ENCODE measurements at regions not wholly inside any gene's neighbourhood (a gene's known extent, or its start where the extent isn't known, plus 50 kb on each side); places are given as distances from the start of the nearest gene placed in this dataset.

GRCh38 chr10:128626397-128627000 is 500.3 kb upstream of the MKI67 start:
- DNase-seq, result no peak

DNA sequence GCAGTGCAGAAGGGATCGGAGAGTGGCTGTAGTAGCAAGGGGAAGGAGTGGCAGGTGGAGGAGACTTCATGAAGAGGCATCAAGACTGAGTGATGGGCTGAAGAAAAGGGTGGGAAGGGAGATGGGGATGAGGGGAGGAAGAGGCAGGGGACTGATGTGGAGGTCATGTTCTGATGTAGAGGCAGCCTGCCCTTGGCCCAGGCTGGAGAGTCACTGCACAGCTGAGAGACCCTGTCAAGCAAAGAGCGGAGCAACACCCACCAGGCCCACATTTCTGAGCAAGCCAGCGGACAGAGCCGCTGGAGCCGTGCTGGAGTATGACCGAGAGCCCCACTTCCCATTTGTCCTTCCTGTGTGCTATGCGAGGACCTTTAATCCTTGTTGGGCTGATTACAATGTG is 501.6 kb upstream of the MKI67 start:
- no peak for DNase-seq

- no peak for DNase-seq
These were observed 502.0 kb upstream of the MKI67 start for GRCh38 chr10:128628252-128628651.

DNA sequence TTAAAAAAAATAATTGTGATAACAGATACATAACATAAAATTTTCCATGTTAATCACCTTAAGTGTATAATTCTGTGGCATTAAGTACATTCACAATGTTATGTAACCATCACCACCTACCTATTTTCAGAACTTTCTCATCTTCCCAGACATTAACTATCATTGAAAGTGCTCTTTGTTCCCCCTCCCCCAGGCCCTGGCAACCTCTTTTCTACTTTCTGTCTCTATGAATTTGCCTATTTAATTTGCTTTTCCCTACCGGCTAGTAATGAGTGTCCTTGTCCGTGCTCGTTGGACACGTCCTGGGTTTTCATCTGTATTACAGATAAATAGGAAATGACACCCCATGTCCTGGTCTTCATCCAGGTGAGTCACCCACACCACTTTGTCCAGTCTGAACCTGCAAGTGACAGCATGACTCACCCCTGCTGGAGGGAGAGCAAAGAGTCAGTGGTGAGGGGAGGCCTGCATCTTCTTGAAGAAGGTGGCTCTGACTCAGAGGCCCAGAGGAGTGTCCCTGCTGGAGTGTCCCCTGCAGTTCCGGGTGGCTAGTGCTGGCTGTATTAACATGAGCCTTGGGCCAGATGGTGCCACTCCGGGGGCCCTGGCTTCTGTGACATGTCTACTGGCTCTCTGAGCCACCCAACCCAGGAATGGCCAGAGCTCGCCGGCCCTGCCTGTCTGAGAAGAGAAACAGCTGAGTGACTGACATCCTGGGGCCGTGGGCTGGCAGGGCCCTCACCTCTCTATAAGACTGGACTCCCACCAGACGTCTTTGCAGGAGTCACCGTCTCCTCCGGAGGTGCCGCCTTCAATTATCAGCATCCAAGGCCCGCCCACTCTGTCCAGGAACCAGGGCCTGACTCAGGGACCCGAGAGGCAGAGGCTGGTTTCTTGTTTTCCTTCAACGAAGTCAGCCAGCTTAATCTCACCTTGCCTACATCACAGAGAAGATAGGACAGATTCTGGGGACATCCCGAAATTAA is 503.2 kb upstream of the MKI67 start:
- DNase-seq, result no peak

DNA sequence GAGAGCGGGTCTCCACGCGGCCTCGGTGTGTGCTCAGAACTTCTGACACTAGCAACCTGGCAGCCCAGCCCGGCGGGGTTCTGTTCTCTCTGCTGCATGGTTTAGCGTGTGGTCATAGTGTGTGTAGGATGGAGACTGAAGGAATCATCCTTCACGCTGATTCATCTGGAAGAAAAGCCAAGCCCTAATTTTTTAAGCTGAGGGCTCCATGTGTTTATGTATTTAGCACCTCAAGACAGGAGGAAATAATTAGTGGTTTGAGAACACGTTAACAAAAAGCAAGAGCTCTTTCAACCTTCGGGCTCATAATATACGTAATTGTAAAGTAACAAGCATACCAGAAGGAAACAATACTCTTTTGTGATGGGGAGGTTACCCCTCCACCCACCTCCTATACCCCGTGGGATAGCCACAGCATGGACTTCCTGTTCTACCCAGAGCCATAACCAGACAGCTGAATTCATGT is 504.6 kb upstream of the MKI67 start:
- DNase-seq, result no peak

DNA sequence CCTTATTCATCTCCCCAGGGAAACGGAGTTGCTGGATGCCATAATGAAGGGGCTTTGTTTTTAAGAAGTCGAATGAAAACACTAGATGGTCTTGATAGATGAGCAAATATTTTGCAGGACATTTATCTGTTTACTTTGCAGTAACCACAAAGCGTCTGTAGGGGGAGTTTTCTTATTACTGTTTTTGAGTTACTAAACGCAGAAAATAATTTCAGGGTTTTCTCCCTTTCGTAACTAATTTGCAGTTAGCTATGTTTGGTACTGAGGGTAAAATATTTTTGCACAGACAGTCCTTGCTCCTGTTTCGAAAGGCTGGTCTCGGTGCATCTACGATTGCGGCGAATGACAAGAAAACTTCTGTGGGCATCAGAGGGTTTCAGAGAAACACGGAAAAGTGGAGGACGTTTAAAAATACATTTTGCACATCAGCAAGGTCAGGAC is 505.6 kb upstream of the MKI67 start:
- no peak for DNase-seq

- no peak for DNase-seq
These were observed 506.5 kb upstream of the MKI67 start for GRCh38 chr10:128632694-128633093.

DNA sequence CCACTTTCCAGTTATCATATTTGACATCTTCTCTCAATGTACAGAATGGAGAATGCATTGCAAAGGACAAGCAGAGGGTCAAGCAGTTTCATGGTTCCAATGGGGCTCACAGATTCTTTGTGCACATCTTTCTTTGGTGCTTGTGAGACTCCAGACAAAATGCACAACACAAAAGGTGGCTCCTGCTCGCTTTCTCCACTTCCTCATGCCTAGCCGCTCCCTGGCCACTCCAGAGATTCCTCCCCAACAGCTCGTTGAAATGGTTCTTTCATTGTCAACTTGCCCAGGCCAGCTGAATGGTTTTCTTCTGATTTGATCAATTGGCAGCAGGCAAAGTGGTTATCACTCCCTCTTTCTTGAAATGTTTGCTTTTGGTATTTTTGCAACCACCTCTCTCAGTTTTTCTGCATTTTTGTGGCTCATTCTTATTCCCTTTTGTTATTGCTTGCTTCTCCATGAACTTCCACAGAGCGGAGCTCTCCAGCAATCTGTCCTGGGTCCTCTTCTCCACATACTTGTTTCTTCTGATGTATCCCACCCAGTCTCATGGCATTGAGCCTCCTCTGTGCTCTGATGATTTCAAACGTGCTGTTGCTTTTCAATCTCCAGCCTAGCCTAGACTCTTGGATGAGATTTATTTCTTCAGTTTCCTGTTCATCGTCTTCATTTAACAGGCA is 507.8 kb upstream of the MKI67 start:
- DNase-seq, result no peak

DNA sequence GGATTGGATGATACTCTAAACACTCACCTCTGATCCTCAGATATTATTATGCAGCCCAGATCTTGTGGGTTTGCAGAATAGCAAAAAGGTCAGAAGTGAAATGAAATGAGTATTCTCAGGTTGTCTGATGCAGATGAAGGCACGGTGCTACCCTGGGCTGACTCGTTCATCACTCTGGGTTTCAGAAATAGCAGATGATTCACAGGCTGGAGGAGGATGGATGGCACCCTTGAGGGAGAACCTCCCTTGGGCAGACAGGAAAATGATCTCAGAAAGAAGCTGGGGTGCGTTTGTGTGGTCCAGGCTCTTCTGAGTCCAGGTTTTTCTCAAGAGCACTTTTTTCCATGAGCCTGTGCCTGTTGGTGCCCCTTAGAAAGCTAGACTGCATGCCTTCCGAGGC is 515.8 kb upstream of the MKI67 start:
- no peak for DNase-seq

- DNase-seq, result no peak
These were observed 516.3 kb upstream of the MKI67 start for GRCh38 chr10:128642502-128642901.

DNA sequence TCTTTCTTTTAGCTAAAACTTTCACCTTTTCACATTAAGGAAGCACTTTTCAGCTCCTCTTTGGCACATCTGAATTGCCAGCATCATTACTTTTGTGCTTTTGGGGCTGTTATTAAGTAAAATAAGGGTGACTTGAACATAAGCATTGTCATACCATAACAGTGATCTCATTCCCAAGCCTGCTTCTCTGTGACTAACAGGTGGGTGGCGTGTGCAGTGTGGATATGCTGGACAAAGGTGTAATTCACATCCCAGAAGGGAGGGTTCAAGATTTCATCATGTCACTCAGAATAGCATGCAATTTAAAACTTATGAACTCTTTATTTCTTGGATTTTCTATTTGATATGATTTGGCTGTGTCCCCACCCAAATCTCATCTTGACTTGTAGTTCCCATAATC is 517.4 kb upstream of the MKI67 start:
- DNase-seq, result no peak

GRCh38 chr10:128645486-128645885 is 519.3 kb upstream of the MKI67 start:
- DNase-seq, result no peak

- no peak for DNase-seq
These were observed 520.7 kb upstream of the MKI67 start for GRCh38 chr10:128646956-128647355.

DNA sequence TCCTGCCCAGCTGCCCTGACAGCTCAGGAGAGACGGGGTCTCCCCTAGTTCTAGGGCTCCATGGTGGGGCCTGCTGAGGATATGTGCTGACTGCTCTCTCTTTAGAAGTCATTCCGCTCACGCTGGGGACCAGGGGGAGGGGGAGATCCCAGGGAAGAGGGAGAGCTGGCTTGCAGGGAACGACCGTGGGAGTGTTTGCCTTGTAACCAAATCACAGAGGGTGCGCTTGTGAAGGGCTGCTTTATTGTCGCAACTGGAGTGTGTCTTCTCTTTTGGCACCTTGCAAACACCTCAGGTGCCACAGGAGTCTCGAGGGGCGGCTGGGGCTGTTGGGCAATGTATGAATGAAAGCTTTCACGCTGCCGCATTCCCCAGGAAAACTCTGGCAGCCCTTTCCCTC is 531.3 kb upstream of the MKI67 start:
- no peak for DNase-seq

DNA sequence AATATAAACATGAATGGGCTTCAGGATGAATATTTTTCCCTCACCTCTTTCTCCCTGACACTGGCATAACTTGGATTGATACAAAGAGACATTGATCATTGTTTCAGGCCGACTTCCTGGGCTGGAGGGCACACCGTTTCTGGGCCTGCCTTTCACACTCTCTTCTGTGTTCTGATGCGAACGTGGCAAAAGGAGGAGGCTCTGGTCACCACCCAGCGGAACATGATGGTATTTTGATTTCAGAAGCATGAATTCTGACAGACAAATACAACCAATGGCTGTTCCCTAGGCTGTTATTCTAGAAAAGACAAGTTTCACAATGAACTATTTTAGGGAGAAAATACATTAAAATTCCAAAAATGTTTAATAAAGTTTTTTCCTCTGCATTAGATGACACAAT is 534.5 kb upstream of the MKI67 start:
- no peak for DNase-seq

GRCh38 chr10:128661404-128662197 is 535.4 kb upstream of the MKI67 start:
- no peak for DNase-seq

GRCh38 chr10:128662520-128662919 is 536.3 kb upstream of the MKI67 start:
- DNase-seq, result no peak

- DNase-seq, result no peak
These were observed 538.5 kb upstream of the MKI67 start for GRCh38 chr10:128664729-128665128.

DNA sequence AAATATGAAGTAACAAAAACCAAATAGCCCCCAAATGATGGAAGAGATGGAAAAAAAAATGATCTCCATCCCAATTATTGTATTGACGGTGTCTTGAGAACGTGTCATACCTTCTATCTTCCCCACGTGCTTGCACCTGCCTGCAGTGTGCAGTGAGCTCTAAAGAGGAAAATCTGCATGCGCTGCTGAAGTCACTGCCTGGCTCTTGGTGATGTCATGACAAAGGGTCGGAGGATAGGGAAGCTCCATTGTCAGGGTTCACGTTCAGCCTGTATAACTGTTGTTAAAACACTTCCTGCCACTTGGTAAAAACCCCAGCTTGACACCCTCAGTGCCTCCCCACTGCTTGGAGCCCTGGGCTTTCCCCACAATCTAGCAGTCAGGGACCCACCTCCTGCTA is 549.2 kb upstream of the MKI67 start:
- no peak for DNase-seq

DNA sequence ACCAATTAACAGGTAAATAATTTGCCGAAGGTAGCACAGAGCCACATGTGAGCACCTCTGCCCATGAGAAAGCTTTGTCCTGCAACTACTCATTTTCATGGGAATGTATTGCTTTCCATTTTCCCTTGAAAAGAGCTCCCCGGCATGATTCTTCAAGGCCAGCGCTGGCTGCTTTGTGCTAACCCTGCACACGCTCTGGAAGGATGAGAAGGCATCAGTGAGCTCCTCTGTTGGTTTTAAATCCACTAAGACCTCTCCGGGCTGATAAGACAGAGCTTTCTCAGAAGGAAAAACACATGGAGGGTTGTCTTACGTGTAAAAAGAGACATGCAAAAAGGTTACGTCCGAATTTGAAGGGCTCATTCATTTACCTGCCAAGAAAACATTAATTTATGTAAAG is 553.9 kb upstream of the MKI67 start:
- DNase-seq, result no peak

DNA sequence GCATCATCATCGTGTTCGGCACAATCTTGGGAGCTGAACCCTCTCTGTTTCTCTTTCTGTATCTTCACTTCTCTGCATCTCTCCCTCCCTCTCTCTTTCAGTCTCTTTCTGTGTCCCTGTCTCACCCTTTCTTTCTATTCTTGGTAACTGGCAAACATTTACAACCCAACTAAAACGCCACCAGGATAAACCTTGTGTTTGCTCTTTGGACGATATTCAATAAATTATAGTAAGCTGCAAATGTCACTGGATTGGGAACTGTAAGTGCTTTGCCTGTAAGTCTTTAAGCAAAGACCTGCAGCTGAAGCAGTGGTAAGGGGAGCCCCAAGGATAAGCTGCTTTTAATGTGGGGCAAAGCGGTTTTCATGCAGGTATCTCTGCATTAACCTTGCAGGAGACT is 558.0 kb upstream of the MKI67 start:
- no peak for DNase-seq

- no peak for DNase-seq
These were observed 560.5 kb upstream of the MKI67 start for GRCh38 chr10:128686630-128687278.
